NCI-H2227 treated with DMSO at 0.1 percent for 48 hours (cell line): ENCODE measurements at regions not wholly inside any gene's neighbourhood (a gene's known extent, or its start where the extent isn't known, plus 50 kb on each side); places are given as distances from the start of the nearest gene placed in this dataset.
"Not testable (repeated sequence)": the region's sequence is repeated elsewhere in the genome, so short reads cannot be mapped to it uniquely, and the experiment has no call there.

Experiments used
- DNase-seq: peaks from one replicate; lab custom pipeline; 2025; lab: John Stamatoyannopoulos, UW

- no peak for DNase-seq
Measured at GRCh38 chr6:128736780-128737179, 146.2 kb upstream of the LAMA2 start.

GRCh38 chr6:128731249-128732165 is 151.4 kb upstream of the LAMA2 start:
- no peak for DNase-seq

GRCh38 chr6:128727500-128727899 is 155.4 kb upstream of the LAMA2 start:
- no peak for DNase-seq

GRCh38 chr6:128725271-128726233 is 157.4 kb upstream of the LAMA2 start:
- DNase-seq, result no peak

- DNase-seq, result no peak
Measured at GRCh38 chr6:128724738-128725137, 158.2 kb upstream of the LAMA2 start.

- no peak for DNase-seq
Measured at GRCh38 chr6:128723667-128724066, 159.3 kb upstream of the LAMA2 start.

GRCh38 chr6:128720891-128721290 is 162.0 kb upstream of the LAMA2 start:
- DNase-seq, result no peak

- no peak for DNase-seq
Measured at GRCh38 chr6:128719786-128720185, 163.2 kb upstream of the LAMA2 start.

GRCh38 chr6:128713461-128713860 is 169.5 kb upstream of the LAMA2 start:
- DNase-seq, result no peak

GRCh38 chr6:128712898-128713297 is 170.0 kb upstream of the LAMA2 start:
- no peak for DNase-seq

- DNase-seq, result no peak
Measured at GRCh38 chr6:128711149-128711548, 171.8 kb upstream of the LAMA2 start.

GRCh38 chr6:128710315-128710714 is 172.6 kb upstream of the LAMA2 start:
- no peak for DNase-seq

- DNase-seq, result no peak
Measured at GRCh38 chr6:128704601-128705000, 178.3 kb upstream of the LAMA2 start.

GRCh38 chr6:128703794-128704193 is 179.1 kb upstream of the LAMA2 start:
- not testable (repeated sequence) for DNase-seq

- DNase-seq, result no peak
Measured at GRCh38 chr6:128696691-128697689, 176.6 kb upstream of the PTPRK start.

GRCh38 chr6:128694303-128695009 is 174.1 kb upstream of the PTPRK start:
- DNase-seq, result no peak

- no peak for DNase-seq
Measured at GRCh38 chr6:128690063-128690462, 169.7 kb upstream of the PTPRK start.

GRCh38 chr6:128686084-128686483 is 165.7 kb upstream of the PTPRK start:
- DNase-seq, result no peak

- DNase-seq, result no peak
Measured at GRCh38 chr6:128676456-128676855, 156.1 kb upstream of the PTPRK start.

GRCh38 chr6:128672023-128672422 is 151.6 kb upstream of the PTPRK start:
- DNase-seq, result peak; percentile 2

GRCh38 chr6:128667339-128667858 is 147.0 kb upstream of the PTPRK start:
- no peak for DNase-seq
